ENCODE measurements at regions not wholly inside any gene's neighbourhood (a gene's known extent, or its start where the extent isn't known, plus 50 kb on each side); places are given as distances from the start of the nearest gene placed in this dataset.
A peak's percentile ranks its signal among the peaks of the same experiment; 100 is the strongest.

- H3K4me3 ChIP-seq (ENCODE audit: control insufficient read depth, low read depth, low read length): no peak overlapping the region
- no peak for DNase-seq (ENCODE audit: low read depth)
- TF ChIP-seq CTCF (conservative IDR thresholded peaks at IDR 0.05; ENCODE audit: control insufficient read depth, insufficient read depth, low read depth, low read length): no peak
These were observed 237.2 kb upstream of the APCDD1 start for GRCh38 chr18:10217211-10217610.

- DNase-seq (ENCODE audit: low read depth): no peak
These were observed 229.1 kb upstream of the APCDD1 start for GRCh38 chr18:10225300-10225699.

GRCh38 chr18:10226971-10227370 lies 227.5 kb upstream of the APCDD1 start:
- no peak for DNase-seq (ENCODE audit: low read depth)
- TF ChIP-seq CTCF (conservative IDR thresholded peaks at IDR 0.05; ENCODE audit: control insufficient read depth, insufficient read depth, low read depth, low read length): no peak
- H3K4me3 ChIP-seq (ENCODE audit: control insufficient read depth, low read depth, low read length): no peak overlapping the region

More at GRCh38 chr18:10225300-10225699, 229.1 kb upstream of the APCDD1 start:
- TF ChIP-seq CTCF (conservative IDR thresholded peaks at IDR 0.05; ENCODE audit: control insufficient read depth, insufficient read depth, low read depth, low read length): no peak
- H3K4me3 ChIP-seq (ENCODE audit: control insufficient read depth, low read depth, low read length): no peak overlapping the region

- no peak overlapping the region for H3K4me3 ChIP-seq (ENCODE audit: control insufficient read depth, low read depth, low read length)
- no peak for DNase-seq (ENCODE audit: low read depth)
- TF ChIP-seq CTCF (conservative IDR thresholded peaks at IDR 0.05; ENCODE audit: control insufficient read depth, insufficient read depth, low read depth, low read length): no peak
These were observed 226.1 kb upstream of the APCDD1 start for GRCh38 chr18:10228326-10228725.

- no peak for TF ChIP-seq CTCF (conservative IDR thresholded peaks at IDR 0.05; ENCODE audit: control insufficient read depth, insufficient read depth, low read depth, low read length)
- DNase-seq (ENCODE audit: low read depth): no peak
- H3K4me3 ChIP-seq (ENCODE audit: control insufficient read depth, low read depth, low read length): no peak overlapping the region
These were observed 225.0 kb upstream of the APCDD1 start for GRCh38 chr18:10229458-10229857.

- no peak overlapping the region for H3K4me3 ChIP-seq (ENCODE audit: control insufficient read depth, low read depth, low read length)
- DNase-seq (ENCODE audit: low read depth): peak; percentile 92
- TF ChIP-seq CTCF (conservative IDR thresholded peaks at IDR 0.05; ENCODE audit: control insufficient read depth, insufficient read depth, low read depth, low read length): peak; percentile 47
These were observed 224.4 kb upstream of the APCDD1 start for GRCh38 chr18:10230072-10230471.

GRCh38 chr18:10231220-10231619 lies 223.2 kb upstream of the APCDD1 start:
- TF ChIP-seq CTCF (conservative IDR thresholded peaks at IDR 0.05; ENCODE audit: control insufficient read depth, insufficient read depth, low read depth, low read length): no peak
- no peak overlapping the region for H3K4me3 ChIP-seq (ENCODE audit: control insufficient read depth, low read depth, low read length)
- no peak for DNase-seq (ENCODE audit: low read depth)
